K562 (cell line): ENCODE measurements at regions not wholly inside any gene's neighbourhood (a gene's known extent, or its start where the extent isn't known, plus 50 kb on each side); places are given as distances from the start of the nearest gene placed in this dataset.

Source experiments
- ATAC-seq: fragments of 200-7000 bp; cut with Tn5 transposase; 3 replicates; pipeline ENCODE4 v1.9.1; 2020; ENCODE audit warnings: moderate library complexity
- BruUV-seq: library from RNA; stranded (reverse); fragments of 400-500 nt; replicated peaks from 2 replicates; lab custom pipeline; 2021; lab: Mats Ljungman, UMichigan
- CTCF ChIA-PET: fragments of 300-600 bp; formaldehyde crosslinking; extraction: SDS; loops from one replicate; lab custom pipeline; 2021; ENCODE audit warnings: low intra/inter-chr PET ratio; lab: Yijun Ruan, JAX
- POLR2A ChIA-PET: fragments of 300-600, 350-650 bp; sonication (Branson Sonifier 250); formaldehyde crosslinking; extraction: SDS; loops from one replicate; lab custom pipeline; 2021; ENCODE audit warnings: antibody characterized with exemption, inconsistent platforms; lab: Yijun Ruan, JAX
- DNase-seq, 4 experiments: peaks; one replicate each; pipeline versions ENCODE4 v3.0.0 to v3.0.0-alpha.2; 2011 to 2018; ENCODE audit warnings: low spot score in 3 of 4, mixed read lengths in 3 of 4; ENCODE audit errors: extremely low read depth in 1 of 4
- FAIRE-seq: peaks from 2 replicates; lab custom pipeline; 2011; peaks lifted over from hg19 to GRCh38; lab: Jason Lieb, UNC
- H2AFZ ChIP-seq: 2 replicates; pipeline ENCODE4 v1.6.0; 2011; ENCODE audit warnings: low read depth, low read length, control low read depth, inconsistent platforms
- H3K27ac ChIP-seq: fragments of 200-600 bp; 3 replicates; pipeline ENCODE4 v1.8.0; 2011; ENCODE audit warnings: low read depth, mild to moderate bottlenecking, control low read depth, inconsistent platforms, low read length, moderate library complexity, mixed read lengths; ENCODE audit errors: extremely low read depth
- H3K27me3 ChIP-seq, 2 experiments: fragments of 300-600 bp in 1 of 2; 2 replicates in 1 of 2; 3 replicates in 1 of 2; pipeline versions ENCODE4 v1.6.0 to v1.8.0; 2011; ENCODE audit warnings: inconsistent platforms in 2 of 2, low read length in 2 of 2, mild to moderate bottlenecking in 1 of 2, mixed read lengths in 1 of 2, moderate library complexity in 1 of 2; ENCODE audit not compliant: control insufficient read depth in 2 of 2, insufficient read depth in 2 of 2
- H3K36me3 ChIP-seq: fragments of 300-600 bp; 3 replicates; pipeline ENCODE4 v1.8.0; 2011; ENCODE audit warnings: mild to moderate bottlenecking, low read length, inconsistent platforms; ENCODE audit not compliant: control insufficient read depth, insufficient read depth
- H3K4me1 ChIP-seq, 2 experiments: fragments of 200-600 bp in 1 of 2; replicated peaks in 1 of 2; 2 replicates in 1 of 2; 3 replicates in 1 of 2; pipeline versions ENCODE4 v1.5.1 to v1.8.0; 2011; ENCODE audit warnings: inconsistent platforms in 2 of 2, low read length in 2 of 2, mild to moderate bottlenecking in 1 of 2, mixed read lengths in 1 of 2, moderate library complexity in 1 of 2; ENCODE audit not compliant: control insufficient read depth in 2 of 2, insufficient read depth in 2 of 2
- H3K4me2 ChIP-seq: 2 replicates; pipeline ENCODE4 v1.6.1; 2011; ENCODE audit warnings: low read length, control low read depth, inconsistent platforms, mixed read lengths; ENCODE audit not compliant: insufficient read depth
- H3K4me3 ChIP-seq: fragments of 200-600 bp; sonication (generic), shearing (Covaris generic); 2 replicates; pipeline ENCODE4 v1.5.1; 2016; ENCODE audit warnings: control low read depth, inconsistent platforms
- H3K79me2 ChIP-seq: fragments of 200-600 bp; 3 replicates; pipeline ENCODE4 v1.8.0; 2011; ENCODE audit warnings: low read length, inconsistent platforms; ENCODE audit not compliant: control insufficient read depth, insufficient read depth
- H3K9ac ChIP-seq, 2 experiments: 2 replicates each; pipeline versions ENCODE4 v1.6.0 to v1.6.1; 2011; ENCODE audit warnings: low read depth in 2 of 2, low read length in 2 of 2, control low read depth in 1 of 2, inconsistent platforms in 1 of 2, mild to moderate bottlenecking in 1 of 2, mixed read lengths in 1 of 2; ENCODE audit not compliant: insufficient read depth in 1 of 2
- H3K9me1 ChIP-seq: one replicate; pipeline ENCODE4 v1.6.0; 2011; ENCODE audit warnings: inconsistent platforms, mild to moderate bottlenecking, low read length, moderate library complexity; ENCODE audit not compliant: control insufficient read depth, insufficient read depth
- H3K9me3 ChIP-seq: replicated peaks from 2 replicates; pipeline ENCODE4 v1.5.1; 2011; ENCODE audit warnings: low read depth, low read length, inconsistent platforms; ENCODE audit not compliant: control insufficient read depth, insufficient read depth
- H4K20me1 ChIP-seq: replicated peaks from 2 replicates; pipeline ENCODE4 v1.6.1; 2011; ENCODE audit warnings: low read length, inconsistent platforms, mixed read lengths; ENCODE audit not compliant: control insufficient read depth, insufficient read depth
- ARID3B ChIP-seq: fragments of 250-450 bp; sonication (Bioruptor Pico); IDR thresholded peaks from 2 replicates; pipeline ENCODE4 v1.4.0; 2020; ENCODE audit warnings: borderline replicate concordance
- ATF4 ChIP-seq: fragments of 450-650 bp; formaldehyde crosslinking; IDR thresholded peaks from 2 replicates; pipeline ENCODE4 v1.4.0; 2022; ENCODE audit warnings: mild to moderate bottlenecking, moderate library complexity
- BHLHE40 ChIP-seq: IDR thresholded peaks from 2 replicates; pipeline ENCODE4 v1.6.1; 2011; ENCODE audit warnings: low read length, improper control_type of control experiment
- E2F5 ChIP-seq: sonication (generic); formaldehyde crosslinking; IDR thresholded peaks from 2 replicates; pipeline ENCODE4 v1.8.0; 2022; ENCODE audit warnings: mild to moderate bottlenecking, missing genetic modification reagents
- FIP1L1 ChIP-seq: fragments of 200-400 bp; formaldehyde crosslinking; IDR thresholded peaks from 2 replicates; pipeline ENCODE4 v1.6.1; 2018; ENCODE audit warnings: mild to moderate bottlenecking, low read depth, low read length; ENCODE audit not compliant: poor library complexity, severe bottlenecking
- HINFP ChIP-seq: fragments of 450-650 bp; conservative IDR thresholded peaks from 2 replicates; pipeline ENCODE4 v1.6.1; 2016; ENCODE audit warnings: missing genetic modification characterization, low read depth, mild to moderate bottlenecking, control low read depth, missing compliant biosample characterization
- KLF13 ChIP-seq: fragments of 450-650 bp; IDR thresholded peaks from 2 replicates; pipeline ENCODE4 v1.6.1; 2016; ENCODE audit warnings: missing genetic modification characterization, low read depth, mild to moderate bottlenecking, missing compliant biosample characterization, moderate library complexity, borderline replicate concordance
- PRPF4 ChIP-seq: fragments of 200-400 bp; formaldehyde crosslinking; IDR thresholded peaks from one replicate; pipeline ENCODE4 v1.6.1; 2017; ENCODE audit warnings: low read length, low read depth, mild to moderate bottlenecking; ENCODE audit not compliant: insufficient read depth, poor library complexity, severe bottlenecking
- RBFOX2 ChIP-seq: fragments of 200-400 bp; formaldehyde crosslinking; IDR thresholded peaks from 2 replicates; pipeline ENCODE4 v1.6.1; 2017; ENCODE audit warnings: low read depth, mild to moderate bottlenecking, low read length, moderate library complexity
- RBM17 ChIP-seq: fragments of 200-400 bp; formaldehyde crosslinking; IDR thresholded peaks from 2 replicates; pipeline ENCODE4 v1.6.1; 2017; ENCODE audit warnings: low read depth, mild to moderate bottlenecking, low read length, borderline replicate concordance
- SNRNP70 ChIP-seq: fragments of 200-400 bp; formaldehyde crosslinking; optimal IDR thresholded peaks from 2 replicates; pipeline ENCODE3; 2017; ENCODE audit warnings: low read depth, low read length
- SPI1 ChIP-seq: IDR thresholded peaks from 2 replicates; pipeline ENCODE4 v1.6.1; 2011; ENCODE audit warnings: low read depth, low read length, control low read depth, borderline replicate concordance
- TRIM24 ChIP-seq, 2 experiments: fragments of 450-650 bp; IDR thresholded peaks; 2 replicates each; pipeline ENCODE4 v1.6.1; 2016
- WGBS: fragments of 100-300 bp; shearing (Covaris generic); methylation state at CpG from one replicate; pipeline ENCODE4 v1.1.6; 2016; ENCODE audit warnings: low coverage, mixed read lengths; ENCODE audit not compliant: insufficient coverage; ENCODE audit errors: missing lambda C conversion rate; 5-methylcytosine and 5-hydroxymethylcytosine counted together
- in situ Hi-C: fragments of 300-500 bp; cut with MboI; formaldehyde crosslinking; loops from 4 replicates; pipeline ENCODE4 v1.15.0; 2018; ENCODE audit warnings: inconsistent platforms, mixed read lengths
- intact Hi-C: fragments of 100-400 bp; cut with micrococcal nuclease; formaldehyde crosslinking; loops from 2 replicates; pipeline ENCODE4 v1.14.2; 2022

GRCh38 chr6:63049216-63049615 lies 162.1 kb upstream of the FKBP1C start:
- H3K4me2 ChIP-seq, result no peak overlapping the region
- H3K4me1 ChIP-seq, result no peaks in the 10 kb centered on the region
- FAIRE-seq (no peak), ATAC-seq (no peak), DNase-seq (no peak)
- in situ Hi-C loops, result no loop called here
- H3K4me3 ChIP-seq, result no peak overlapping the region
- no peak overlapping the region for H3K9ac ChIP-seq
- WGBS, result 0% methylated on average over 3 of the region's 3 CpGs
- H3K36me3 ChIP-seq, result no peaks in the 10 kb centered on the region
- no peaks in the 10 kb centered on the region; the same call in 1 of the 2 replicates for H3K9me3 ChIP-seq
- intact Hi-C loops, result no loop called here
- H2AFZ ChIP-seq, result no peak overlapping the region
- CTCF ChIA-PET, result no interaction called here
- no peaks in the 10 kb centered on the region for H3K79me2 ChIP-seq
- H3K9me1 ChIP-seq, result no peaks in the 10 kb centered on the region
- POLR2A ChIA-PET, result no interaction called here
- no peak overlapping the region for H3K27ac ChIP-seq
- H4K20me1 ChIP-seq, result no peaks in the 10 kb centered on the region
- no TSS peak for BruUV-seq
- no peaks in the 10 kb centered on the region for H3K27me3 ChIP-seq
- no peak for TF ChIP-seq HINFP (tag)
- TF ChIP-seq SPI1, result no peak
- no peak for TF ChIP-seq ARID3B
- no peak for TF ChIP-seq TRIM24 (IDR thresholded peaks at IDR 0.05)
- TF ChIP-seq BHLHE40, result no peak
- no peak for TF ChIP-seq FIP1L1
- TF ChIP-seq E2F5 (CRISPR knock-in tag), result no peak
- no peak for TF ChIP-seq SNRNP70
- TF ChIP-seq ATF4 (CRISPR knock-in tag), result no peak
- TF ChIP-seq KLF13 (tag), result no peak
- TF ChIP-seq RBFOX2, result no peak
- no peak for TF ChIP-seq PRPF4
- no peak for TF ChIP-seq RBM17
